H9 (cell line): ENCODE measurements at regions not wholly inside any gene's neighbourhood (a gene's known extent, or its start where the extent isn't known, plus 50 kb on each side); places are given as distances from the start of the nearest gene placed in this dataset.

ENCODE experiments used
- DNase-seq: peaks from one replicate; pipeline ENCODE4 v3.0.0-alpha.2; 2017
- H2AFZ ChIP-seq: one replicate; pipeline ENCODE4 v1.6.1; 2013; ENCODE audit warnings: mild to moderate bottlenecking, low read length, control low read depth, moderate library complexity
- H2AK5ac ChIP-seq: 2 replicates; pipeline ENCODE4 v1.6.1; 2013; ENCODE audit warnings: low read length, control low read depth, mixed read lengths; ENCODE audit not compliant: insufficient read length
- H2BK120ac ChIP-seq: one replicate; pipeline ENCODE4 v1.6.1; 2013; ENCODE audit warnings: low read depth, mild to moderate bottlenecking, low read length, control low read depth, inconsistent platforms; ENCODE audit not compliant: poor library complexity, severe bottlenecking
- H2BK12ac ChIP-seq: 2 replicates; pipeline ENCODE4 v1.6.1; 2013; ENCODE audit warnings: low read length, control low read depth, mixed read lengths, low read depth; ENCODE audit not compliant: insufficient read length
- H2BK15ac ChIP-seq: 2 replicates; pipeline ENCODE4 v1.6.1; 2013; ENCODE audit warnings: low read depth, low read length, control low read depth
- H2BK20ac ChIP-seq: one replicate; pipeline ENCODE4 v1.6.1; 2013; ENCODE audit warnings: low read depth, mild to moderate bottlenecking, low read length, control low read depth, inconsistent platforms; ENCODE audit not compliant: poor library complexity, severe bottlenecking
- H2BK5ac ChIP-seq: 2 replicates; pipeline ENCODE4 v1.6.1; 2013; ENCODE audit warnings: low read length, control low read depth, mixed read lengths; ENCODE audit not compliant: insufficient read length
- H3K14ac ChIP-seq: 2 replicates; pipeline ENCODE4 v1.6.1; 2013; ENCODE audit warnings: low read length, control low read depth; ENCODE audit not compliant: insufficient read depth
- H3K18ac ChIP-seq: 2 replicates; pipeline ENCODE4 v1.6.1; 2013; ENCODE audit warnings: low read depth, mild to moderate bottlenecking, mixed read lengths, low read length, control low read depth; ENCODE audit not compliant: insufficient read length
- H3K23ac ChIP-seq: 2 replicates; pipeline ENCODE4 v1.6.1; 2013; ENCODE audit warnings: low read length, control low read depth, mixed read lengths, low read depth; ENCODE audit not compliant: insufficient read length
- H3K23me2 ChIP-seq: 2 replicates; pipeline ENCODE4 v1.6.1; 2013; ENCODE audit warnings: low read depth, mild to moderate bottlenecking, mixed read lengths, low read length, control low read depth; ENCODE audit not compliant: insufficient read length, poor library complexity, severe bottlenecking
- H3K27ac ChIP-seq: 2 replicates; pipeline ENCODE4 v1.5.1; 2013; ENCODE audit warnings: low read length, control low read depth, mixed read lengths, low read depth; ENCODE audit not compliant: insufficient read length
- H3K27me3 ChIP-seq: 2 replicates; pipeline ENCODE4 v1.6.1; 2013; ENCODE audit warnings: low read length, control low read depth, inconsistent platforms; ENCODE audit not compliant: insufficient read depth
- H3K4ac ChIP-seq: 2 replicates; pipeline ENCODE4 v1.6.1; 2013; ENCODE audit warnings: low read depth, mild to moderate bottlenecking, control low read depth, inconsistent platforms, low read length, moderate library complexity
- H3K4me1 ChIP-seq: 2 replicates; pipeline ENCODE4 v1.6.1; 2013; ENCODE audit warnings: low read length, control low read depth, inconsistent platforms; ENCODE audit not compliant: insufficient read depth
- H3K4me2 ChIP-seq: 2 replicates; pipeline ENCODE4 v1.6.1; 2013; ENCODE audit warnings: low read length, control low read depth, mixed read lengths; ENCODE audit not compliant: insufficient read length, insufficient read depth
- H3K56ac ChIP-seq: 2 replicates; pipeline ENCODE4 v1.6.1; 2013; ENCODE audit warnings: low read depth, mild to moderate bottlenecking, mixed read lengths, low read length, control low read depth; ENCODE audit not compliant: insufficient read length
- H3K79me1 ChIP-seq: 2 replicates; pipeline ENCODE4 v1.6.1; 2013; ENCODE audit warnings: low read depth, mild to moderate bottlenecking, moderate library complexity, low read length, control low read depth, inconsistent platforms; ENCODE audit not compliant: insufficient read depth, poor library complexity, severe bottlenecking
- H3K79me2 ChIP-seq: 2 replicates; pipeline ENCODE4 v1.6.1; 2013; ENCODE audit warnings: low read length, control low read depth, inconsistent platforms; ENCODE audit not compliant: insufficient read depth
- H3K9ac ChIP-seq: 2 replicates; pipeline ENCODE4 v1.6.1; 2013; ENCODE audit warnings: low read length, control low read depth, mixed read lengths; ENCODE audit not compliant: insufficient read length; ENCODE audit errors: extremely low read depth
- H3K9me3 ChIP-seq: one replicate; pipeline ENCODE4 v1.6.1; 2013; ENCODE audit warnings: low read depth, low read length, inconsistent platforms; ENCODE audit not compliant: control insufficient read depth
- H3T11ph ChIP-seq: one replicate; pipeline ENCODE4 v1.6.1; 2013; ENCODE audit warnings: mild to moderate bottlenecking, low read length, control low read depth, inconsistent platforms
- H4K20me1 ChIP-seq: one replicate; pipeline ENCODE4 v1.6.1; 2013; ENCODE audit not compliant: control insufficient read depth, insufficient read length, insufficient read depth
- H4K5ac ChIP-seq: 2 replicates; pipeline ENCODE4 v1.6.1; 2013; ENCODE audit warnings: low read depth, mild to moderate bottlenecking, mixed read lengths, low read length, control low read depth; ENCODE audit not compliant: insufficient read length
- H4K8ac ChIP-seq: replicated peaks from 2 replicates; pipeline ENCODE4 v1.6.1; 2013; ENCODE audit warnings: low read length, control low read depth, mixed read lengths, low read depth; ENCODE audit not compliant: insufficient read length
- H4K91ac ChIP-seq: 2 replicates; pipeline ENCODE4 v1.6.1; 2013; ENCODE audit warnings: low read depth, mild to moderate bottlenecking, moderate library complexity, mixed read lengths, low read length, control low read depth; ENCODE audit not compliant: insufficient read length
- H3K27ac Mint-ChIP-seq, 3 experiments: 2 replicates in 2 of 3; 3 replicates in 1 of 3; pipeline ENCODE4 v1.8.0; 2020 to 2021; ENCODE audit warnings: mixed read lengths in 3 of 3, mild to moderate bottlenecking in 1 of 3, moderate library complexity in 1 of 3
- H3K27me3 Mint-ChIP-seq: 2 replicates; pipeline ENCODE4 v1.8.0; 2021; ENCODE audit warnings: low read depth, mild to moderate bottlenecking, moderate library complexity, mixed read lengths
- H3K36me3 Mint-ChIP-seq, 3 experiments: 2 replicates in 2 of 3; 3 replicates in 1 of 3; pipeline ENCODE4 v1.8.0; 2020 to 2021; ENCODE audit warnings: low read depth in 3 of 3, mixed read lengths in 3 of 3; ENCODE audit not compliant: insufficient read depth in 1 of 3
- H3K4me1 Mint-ChIP-seq, 2 experiments: 2 replicates each; pipeline ENCODE4 v1.8.0; 2020; ENCODE audit warnings: mixed read lengths in 2 of 2
- H3K4me3 Mint-ChIP-seq, 2 experiments: 2 replicates in 1 of 2; 3 replicates in 1 of 2; pipeline ENCODE4 v1.8.0; 2020 to 2021; ENCODE audit warnings: mild to moderate bottlenecking in 2 of 2, mixed read lengths in 2 of 2, moderate library complexity in 1 of 2
- H3K9me3 Mint-ChIP-seq, 2 experiments: 2 replicates in 1 of 2; 3 replicates in 1 of 2; pipeline ENCODE4 v1.8.0; 2020; ENCODE audit warnings: mild to moderate bottlenecking in 2 of 2, mixed read lengths in 2 of 2, moderate library complexity in 1 of 2
- WGBS: extraction: QIAGEN DNeasy Blood & Tissue Kit; methylation state at CpG from one replicate; pipeline ENCODE4 v1.1.7; 2013; ENCODE audit warnings: missing lambda C conversion rate, low lambda C conversion rate, mixed read lengths; ENCODE audit not compliant: insufficient read length; ENCODE audit errors: extremely low coverage; 5-methylcytosine and 5-hydroxymethylcytosine counted together
- TF ChIP-seq, protein P1 (sequence below): fragments of 200-600 bp; sonication (generic); conservative IDR thresholded peaks from 3 replicates; pipeline ENCODE4 v1.8.0; 2021; ENCODE audit warnings: antibody characterized with exemption, mild to moderate bottlenecking

DNA sequence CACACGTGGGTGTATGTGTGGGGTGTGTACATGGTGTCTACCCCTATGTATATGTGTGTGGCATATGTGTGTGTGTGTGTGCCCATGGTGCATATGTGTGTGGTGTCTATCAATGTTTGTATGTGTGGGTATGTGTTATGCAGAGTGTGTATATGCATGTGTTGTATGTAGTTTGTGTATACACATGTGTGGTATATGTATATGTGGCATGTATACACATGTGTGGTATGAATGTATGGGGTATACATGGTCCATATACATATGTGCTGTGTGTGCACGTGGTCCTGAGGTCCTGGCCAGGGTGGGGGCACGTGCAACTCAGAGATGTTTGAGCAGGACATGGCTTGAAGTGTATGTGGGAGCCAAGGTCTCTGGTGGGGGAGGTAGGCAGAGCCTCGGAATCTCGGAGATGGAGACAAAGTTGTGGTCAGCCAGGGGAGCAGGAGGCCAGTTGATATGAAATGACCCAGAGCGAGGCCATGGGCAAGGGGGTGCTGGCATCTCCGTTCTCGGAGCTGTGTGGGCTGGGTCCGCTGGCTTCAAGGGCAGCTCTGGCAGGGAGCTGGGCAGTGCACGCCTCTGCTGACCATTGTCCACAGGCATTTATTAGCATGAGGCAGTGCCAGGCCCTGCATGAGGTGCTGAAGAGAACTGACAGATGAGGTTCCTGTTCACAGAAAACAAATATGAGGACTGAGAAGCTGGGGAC is 276.2 kb upstream of the CHD6 start:
- Histone ChIP-seq H3K23ac (no peak overlapping the region), H3K18ac (no peak overlapping the region), H2BK120ac (no peak overlapping the region), H2BK20ac (no peak overlapping the region), H3K27me3 (no peaks in the 10 kb centered on the region), H3K27ac (no peak overlapping the region), H3K4ac (no peak overlapping the region), H4K91ac (no peak overlapping the region), H3K14ac (no peak overlapping the region), H3T11ph (no peak overlapping the region), H3K79me2 (no peaks in the 10 kb centered on the region), H4K8ac (no peak overlapping the region), H3K9me3 (no peaks in the 10 kb centered on the region), H4K20me1 (no peaks in the 10 kb centered on the region), H2AFZ (no peak overlapping the region), H3K56ac (no peak overlapping the region), H2BK5ac (no peak overlapping the region), H4K5ac (no peak overlapping the region), H3K4me1 (peaks cover 8% of the 10 kb centered on the region), H3K9ac (no peak overlapping the region), H2AK5ac (no peak overlapping the region), H2BK15ac (no peak overlapping the region), H2BK12ac (no peak overlapping the region), H3K23me2 (no peaks in the 10 kb centered on the region), H3K79me1 (no peaks in the 10 kb centered on the region), H3K4me2 (no peak overlapping the region)
- Mint-ChIP-seq H3K36me3 (no peaks in the 10 kb centered on the region), H3K4me1 (peaks cover 14 to 26% of the 10 kb centered on the region in 2 experiments), H3K27me3 (no peaks in the 10 kb centered on the region), H3K4me3 (no peak overlapping the region), H3K9me3 (peaks cover 0 to 2% of the 10 kb centered on the region in 2 experiments; a peak in 2 of 5 replicates), H3K27ac (peak overlapping the region in 2 of 3 experiments; percentile 65 to 92; a peak in 2 of 7 replicates)
- TF ChIP-seq, protein P1, sequence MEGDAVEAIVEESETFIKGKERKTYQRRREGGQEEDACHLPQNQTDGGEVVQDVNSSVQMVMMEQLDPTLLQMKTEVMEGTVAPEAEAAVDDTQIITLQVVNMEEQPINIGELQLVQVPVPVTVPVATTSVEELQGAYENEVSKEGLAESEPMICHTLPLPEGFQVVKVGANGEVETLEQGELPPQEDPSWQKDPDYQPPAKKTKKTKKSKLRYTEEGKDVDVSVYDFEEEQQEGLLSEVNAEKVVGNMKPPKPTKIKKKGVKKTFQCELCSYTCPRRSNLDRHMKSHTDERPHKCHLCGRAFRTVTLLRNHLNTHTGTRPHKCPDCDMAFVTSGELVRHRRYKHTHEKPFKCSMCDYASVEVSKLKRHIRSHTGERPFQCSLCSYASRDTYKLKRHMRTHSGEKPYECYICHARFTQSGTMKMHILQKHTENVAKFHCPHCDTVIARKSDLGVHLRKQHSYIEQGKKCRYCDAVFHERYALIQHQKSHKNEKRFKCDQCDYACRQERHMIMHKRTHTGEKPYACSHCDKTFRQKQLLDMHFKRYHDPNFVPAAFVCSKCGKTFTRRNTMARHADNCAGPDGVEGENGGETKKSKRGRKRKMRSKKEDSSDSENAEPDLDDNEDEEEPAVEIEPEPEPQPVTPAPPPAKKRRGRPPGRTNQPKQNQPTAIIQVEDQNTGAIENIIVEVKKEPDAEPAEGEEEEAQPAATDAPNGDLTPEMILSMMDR, result no peak
- DNase-seq, result no peak
- no CpG with 5 or more reads among the region's 10 CpGs for WGBS
